K562 (cell line): ENCODE measurements at regions not wholly inside any gene's neighbourhood (a gene's known extent, or its start where the extent isn't known, plus 50 kb on each side); places are given as distances from the start of the nearest gene placed in this dataset.

Experiments used
- CHD2 ChIP-seq: IDR thresholded peaks from 2 replicates; pipeline ENCODE4 v1.6.1; 2011; ENCODE audit warnings: low read depth, low read length
- CLOCK ChIP-seq: fragments of 250-450 bp; sonication (Bioruptor Pico); IDR thresholded peaks from 2 replicates; pipeline ENCODE4 v1.4.0; 2020; ENCODE audit warnings: mild to moderate bottlenecking, moderate library complexity, borderline replicate concordance
- ESRRB ChIP-seq: fragments of 250-450 bp; sonication (Bioruptor Pico); IDR thresholded peaks from 2 replicates; pipeline ENCODE4 v1.5.0; 2020; ENCODE audit warnings: mild to moderate bottlenecking, moderate library complexity, borderline replicate concordance
- FOXK1 ChIP-seq: sonication (generic); formaldehyde crosslinking; IDR thresholded peaks from 2 replicates; pipeline ENCODE4 v1.8.0; 2022; ENCODE audit warnings: missing genetic modification reagents, mild to moderate bottlenecking, borderline replicate concordance
- FOXM1 ChIP-seq, 2 experiments: fragments of 450-650 bp in 1 of 2; sonication (generic) in 1 of 2; formaldehyde crosslinking in 1 of 2; IDR thresholded peaks; 2 replicates each; pipeline versions ENCODE4 v1.6.1 to v1.9.0; 2017 to 2022; ENCODE audit warnings: low read depth in 2 of 2, mild to moderate bottlenecking in 2 of 2, missing genetic modification reagents in 1 of 2, moderate library complexity in 1 of 2
- HMGXB4 ChIP-seq: sonication (generic); formaldehyde crosslinking; IDR thresholded peaks from 2 replicates; pipeline ENCODE4 v1.8.1; 2023; ENCODE audit warnings: mild to moderate bottlenecking, missing genetic modification reagents
- IRF2 ChIP-seq: sonication (generic); formaldehyde crosslinking; IDR thresholded peaks from 2 replicates; pipeline ENCODE4 v1.8.1; 2022; ENCODE audit warnings: mild to moderate bottlenecking, missing genetic modification reagents
- KAT2B ChIP-seq: IDR thresholded peaks from one replicate; pipeline ENCODE4 v1.6.1; 2012; ENCODE audit warnings: low read depth, mild to moderate bottlenecking, control low read depth, inconsistent platforms, low read length, moderate library complexity
- MAFG ChIP-seq: fragments of 450-650 bp; conservative IDR thresholded peaks from 2 replicates; pipeline ENCODE4 v1.6.1; 2016; ENCODE audit warnings: missing genetic modification characterization, missing compliant biosample characterization
- NCOA6 ChIP-seq: fragments of 450-650 bp; IDR thresholded peaks from 2 replicates; pipeline ENCODE4 v1.6.1; 2017; ENCODE audit warnings: mild to moderate bottlenecking
- NFIX ChIP-seq: fragments of 250-450 bp; sonication (Bioruptor Pico); IDR thresholded peaks from 2 replicates; pipeline ENCODE4 v1.4.0; 2020; ENCODE audit warnings: low read depth, mild to moderate bottlenecking, moderate library complexity
- PCBP1 ChIP-seq: fragments of 200-400 bp; formaldehyde crosslinking; IDR thresholded peaks from 2 replicates; pipeline ENCODE4 v1.6.1; 2018; ENCODE audit warnings: mild to moderate bottlenecking, low read depth, low read length; ENCODE audit not compliant: poor library complexity, severe bottlenecking
- PML ChIP-seq: IDR thresholded peaks from 2 replicates; pipeline ENCODE4 v1.6.1; 2012; ENCODE audit warnings: low read length, inconsistent platforms
- POLR2A ChIP-seq: fragments of 450-650 bp; conservative IDR thresholded peaks from 2 replicates; pipeline ENCODE4 v1.6.1; 2016
- PRPF4 ChIP-seq: fragments of 200-400 bp; formaldehyde crosslinking; IDR thresholded peaks from one replicate; pipeline ENCODE4 v1.6.1; 2017; ENCODE audit warnings: low read length, low read depth, mild to moderate bottlenecking; ENCODE audit not compliant: insufficient read depth, poor library complexity, severe bottlenecking
- RFX5 ChIP-seq: IDR thresholded peaks from 2 replicates; pipeline ENCODE4 v1.6.1; 2011; ENCODE audit warnings: low read depth, mild to moderate bottlenecking, improper control_type of control experiment, low read length
- SMAD3 ChIP-seq: fragments of 450-650 bp; formaldehyde crosslinking; conservative IDR thresholded peaks from 2 replicates; pipeline ENCODE4 v1.4.0; 2020; ENCODE audit warnings: mild to moderate bottlenecking
- SOX6 ChIP-seq: fragments of 450-650 bp; IDR thresholded peaks from 2 replicates; pipeline ENCODE4 v1.6.1; 2014; ENCODE audit warnings: mild to moderate bottlenecking
- TCF3 ChIP-seq: sonication (generic); formaldehyde crosslinking; IDR thresholded peaks from 2 replicates; pipeline ENCODE4 v1.4.0; 2020; ENCODE audit warnings: mild to moderate bottlenecking, missing genetic modification reagents
- ZFPM2 ChIP-seq: fragments of 250-450 bp; sonication (Bioruptor Pico); IDR thresholded peaks from 2 replicates; pipeline ENCODE4 v1.5.1; 2022; ENCODE audit warnings: mild to moderate bottlenecking
- ZNF511 ChIP-seq: sonication (generic); formaldehyde crosslinking; IDR thresholded peaks from 2 replicates; pipeline ENCODE4 v1.8.0; 2022; ENCODE audit warnings: mild to moderate bottlenecking, missing genetic modification reagents
- ZNF695 ChIP-seq: fragments of 450-650 bp; formaldehyde crosslinking; IDR thresholded peaks from 2 replicates; pipeline ENCODE4 v1.4.0; 2020; ENCODE audit warnings: mild to moderate bottlenecking, moderate library complexity
- ZNF764 ChIP-seq: fragments of 250-450 bp; sonication (Bioruptor Pico); IDR thresholded peaks from 2 replicates; pipeline ENCODE4 v1.4.0; 2020; ENCODE audit warnings: low read depth, mild to moderate bottlenecking, moderate library complexity
- TF ChIP-seq, protein P1 (sequence below), 2 experiments: fragments of 450-650 bp in 1 of 2; sonication (generic) in 1 of 2; formaldehyde crosslinking; conservative IDR thresholded peaks; 2 replicates each; pipeline versions ENCODE4 v1.4.0 to v1.8.1; 2020 to 2022; ENCODE audit warnings: mild to moderate bottlenecking in 1 of 2, missing genetic modification reagents in 1 of 2

- TF ChIP-seq HMGXB4 (CRISPR knock-in tag) (no peak), FOXM1 (IDR thresholded peaks at IDR 0.05; ENCODE audit: low read depth) (no peak), FOXM1 (CRISPR knock-in tag; IDR thresholded peaks at IDR 0.05; ENCODE audit: low read depth) (no peak), ZNF511 (CRISPR knock-in tag) (no peak), IRF2 (CRISPR knock-in tag) (no peak), KAT2B (no peak), CHD2 (0 out of 2 replicates have a peak, but pooled peaks have one; percentile 13), PML (peak; percentile 39; the same call in 1 of the 2 replicates), NCOA6 (no peak), POLR2A (peak; percentile 90), PRPF4 (no peak), MAFG (tag) (no peak), ZNF764 (no peak), SMAD3 (CRISPR knock-in tag) (no peak), FOXK1 (CRISPR knock-in tag) (no peak), NFIX (CRISPR knock-in tag) (no peak), ZNF695 (no peak), ZFPM2 (CRISPR knock-in tag) (no peak), TCF3 (0 out of 2 replicates have a peak, but pooled peaks have one; percentile 13), SOX6 (no peak), ESRRB (CRISPR knock-in tag) (no peak), RFX5 (no peak), PCBP1 (no peak), CLOCK (CRISPR knock-in tag) (no peak)
- TF ChIP-seq, protein P1, sequence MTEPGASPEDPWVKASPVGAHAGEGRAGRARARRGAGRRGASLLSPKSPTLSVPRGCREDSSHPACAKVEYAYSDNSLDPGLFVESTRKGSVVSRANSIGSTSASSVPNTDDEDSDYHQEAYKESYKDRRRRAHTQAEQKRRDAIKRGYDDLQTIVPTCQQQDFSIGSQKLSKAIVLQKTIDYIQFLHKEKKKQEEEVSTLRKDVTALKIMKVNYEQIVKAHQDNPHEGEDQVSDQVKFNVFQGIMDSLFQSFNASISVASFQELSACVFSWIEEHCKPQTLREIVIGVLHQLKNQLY (CRISPR knock-in tag; conservative IDR thresholded peaks at IDR 0.05) = no peak
Observed at GRCh38 chr19:27793644-27794493, 1419.1 kb downstream of the UQCRFS1 start (continued).
